SK-N-SH (cell line): ENCODE measurements at regions not wholly inside any gene's neighbourhood (a gene's known extent, or its start where the extent isn't known, plus 50 kb on each side); places are given as distances from the start of the nearest gene placed in this dataset.

Experiments
- CTCF ChIA-PET: fragments of 300-600, 350-600 bp; formaldehyde crosslinking; extraction: SDS; loops from one replicate; lab custom pipeline; 2021; lab: Yijun Ruan, JAX
- POLR2A ChIA-PET: fragments of 350-600 bp; sonication (Branson Sonifier 250); formaldehyde crosslinking; extraction: SDS; loops from one replicate; lab custom pipeline; 2020; ENCODE audit warnings: antibody characterized with exemption, inconsistent platforms; lab: Yijun Ruan, JAX
- DNase-seq: peaks from one replicate; pipeline ENCODE4 v3.0.0; 2012
- H2AFZ ChIP-seq: fragments of 200-600 bp; sonication (generic); 2 replicates; pipeline ENCODE4 v1.8.1; 2016; ENCODE audit warnings: antibody characterized with exemption, mild to moderate bottlenecking, low read depth
- H3F3A ChIP-seq: fragments of 200-600 bp; sonication (generic); replicated peaks from 2 replicates; pipeline ENCODE3; 2016; ENCODE audit warnings: antibody characterized with exemption, mild to moderate bottlenecking; ENCODE audit not compliant: insufficient read depth
- H3K27ac ChIP-seq, 2 experiments: fragments of 200-500 bp in 1 of 2; fragments of 200-600 bp in 1 of 2; sonication (Bioruptor generic) in 1 of 2; sonication (generic), shearing (Covaris generic) in 1 of 2; 2 replicates each; pipeline versions ENCODE4 v1.5.1 to v1.6.1; 2014 to 2016; ENCODE audit warnings: low read depth in 2 of 2, inconsistent platforms in 1 of 2, low read length in 1 of 2, mild to moderate bottlenecking in 1 of 2, mixed read lengths in 1 of 2
- H3K27me3 ChIP-seq: fragments of 200-600 bp; sonication (generic), shearing (Covaris generic); 2 replicates; pipeline ENCODE4 v1.6.1; 2016; ENCODE audit warnings: mixed run types; ENCODE audit not compliant: insufficient read depth
- H3K36me3 ChIP-seq, 2 experiments: fragments of 200-500 bp in 1 of 2; fragments of 200-600 bp in 1 of 2; sonication (Bioruptor generic) in 1 of 2; sonication (generic) in 1 of 2; replicated peaks in 1 of 2; 2 replicates each; pipeline versions ENCODE3 to v1.5.1; 2014 to 2016; ENCODE audit warnings: low read length in 1 of 2, mild to moderate bottlenecking in 1 of 2; ENCODE audit not compliant: insufficient read depth in 2 of 2, control insufficient read depth in 1 of 2
- H3K4me1 ChIP-seq, 2 experiments: fragments of 200-500 bp in 1 of 2; fragments of 200-600 bp in 1 of 2; sonication (Bioruptor generic) in 1 of 2; sonication (generic), shearing (Covaris generic) in 1 of 2; 2 replicates each; pipeline versions ENCODE4 v1.5.1 to v1.6.1; 2014 to 2016; ENCODE audit warnings: low read depth in 1 of 2, low read length in 1 of 2, mixed run types in 1 of 2; ENCODE audit not compliant: insufficient read depth in 2 of 2, control insufficient read depth in 1 of 2
- H3K4me2 ChIP-seq: fragments of 200-600 bp; sonication (generic), shearing (Covaris generic); 2 replicates; pipeline ENCODE4 v1.6.1; 2017; ENCODE audit warnings: mixed run types
- H3K4me3 ChIP-seq, 2 experiments: fragments of 200-500 bp in 1 of 2; fragments of 200-600 bp in 1 of 2; sonication (Bioruptor generic) in 1 of 2; sonication (generic), shearing (Covaris generic) in 1 of 2; 2 replicates each; pipeline versions ENCODE4 v1.5.1 to v1.8.1; 2014 to 2016; ENCODE audit warnings: low read depth in 2 of 2, inconsistent platforms in 1 of 2, low read length in 1 of 2, mild to moderate bottlenecking in 1 of 2, mixed read lengths in 1 of 2, moderate library complexity in 1 of 2
- H3K79me2 ChIP-seq: fragments of 200-600 bp; sonication (generic); 2 replicates; pipeline ENCODE4 v1.8.1; 2017; ENCODE audit warnings: mild to moderate bottlenecking; ENCODE audit not compliant: insufficient read depth
- H3K9ac ChIP-seq: fragments of 200-600 bp; sonication (generic); 2 replicates; pipeline ENCODE4 v1.6.1; 2017; ENCODE audit warnings: mixed run types
- H3K9me2 ChIP-seq: fragments of 200-600 bp; sonication (generic); 2 replicates; pipeline ENCODE4 v1.6.1; 2017; ENCODE audit warnings: mixed run types
- H3K9me3 ChIP-seq: fragments of 200-600 bp; sonication (generic); 2 replicates; pipeline ENCODE4 v1.6.1; 2017; ENCODE audit warnings: mixed run types, mild to moderate bottlenecking, moderate library complexity
- H4K20me1 ChIP-seq: fragments of 200-600 bp; sonication (generic); 2 replicates; pipeline ENCODE4 v1.6.1; 2017; ENCODE audit warnings: mild to moderate bottlenecking, mixed run types; ENCODE audit not compliant: insufficient read depth
- EZH2phosphoT487 ChIP-seq: fragments of 200-600 bp; sonication (generic); IDR thresholded peaks from 2 replicates; pipeline ENCODE4 v1.6.1; 2017; ENCODE audit warnings: low read depth, mixed run types, mild to moderate bottlenecking, antibody characterized with exemption, moderate library complexity, borderline replicate concordance
- FOSL2 ChIP-seq: IDR thresholded peaks from 2 replicates; pipeline ENCODE4 v1.4.0; 2012; ENCODE audit warnings: low read depth, mild to moderate bottlenecking, moderate library complexity, borderline replicate concordance
- FOXJ3 ChIP-seq: sonication (generic); formaldehyde crosslinking; IDR thresholded peaks from 2 replicates; pipeline ENCODE4 v1.5.1; 2020; ENCODE audit warnings: mild to moderate bottlenecking, missing genetic modification reagents
- GABPA ChIP-seq: IDR thresholded peaks from 2 replicates; pipeline ENCODE4 v1.4.0; 2012; ENCODE audit warnings: low read depth, mild to moderate bottlenecking
- GATA2 ChIP-seq: sonication (generic); formaldehyde crosslinking; IDR thresholded peaks from 2 replicates; pipeline ENCODE4 v1.5.0; 2020; ENCODE audit warnings: mild to moderate bottlenecking, missing genetic modification reagents
- IRF3 ChIP-seq: fragments of 150-350 bp; IDR thresholded peaks from 2 replicates; pipeline ENCODE4 v1.6.1; 2016; ENCODE audit warnings: mild to moderate bottlenecking, low read depth, low read length
- MAX ChIP-seq: IDR thresholded peaks from 2 replicates; pipeline ENCODE4 v1.4.0; 2012; ENCODE audit warnings: low read depth
- MXI1 ChIP-seq: IDR thresholded peaks from 2 replicates; pipeline ENCODE4 v1.6.1; 2012; ENCODE audit warnings: mild to moderate bottlenecking, low read depth, low read length, improper control_type of control experiment
- NFIC ChIP-seq: IDR thresholded peaks from 2 replicates; pipeline ENCODE4 v1.4.0; 2012; ENCODE audit warnings: borderline replicate concordance
- NRF1 ChIP-seq: IDR thresholded peaks from 2 replicates; pipeline ENCODE4 v1.6.1; 2012; ENCODE audit warnings: low read depth, mild to moderate bottlenecking, low read length
- PBX3 ChIP-seq: IDR thresholded peaks from 2 replicates; pipeline ENCODE4; 2012
- RAD21 ChIP-seq: IDR thresholded peaks from 2 replicates; pipeline ENCODE4 v1.6.1; 2012; ENCODE audit warnings: mild to moderate bottlenecking, low read length
- REST ChIP-seq: IDR thresholded peaks from 2 replicates; pipeline ENCODE4 v1.6.1; 2012; ENCODE audit warnings: mild to moderate bottlenecking, low read depth, low read length, moderate library complexity
- RFX5 ChIP-seq: IDR thresholded peaks from 2 replicates; pipeline ENCODE4 v1.6.1; 2012; ENCODE audit warnings: mild to moderate bottlenecking, improper control_type of control experiment, low read length
- TCF12 ChIP-seq: IDR thresholded peaks from 2 replicates; pipeline ENCODE4 v1.4.0; 2012
- USF2 ChIP-seq: fragments of 150-350 bp; IDR thresholded peaks from 2 replicates; pipeline ENCODE4 v1.6.1; 2017; ENCODE audit warnings: antibody characterized with exemption, low read length, low read depth, borderline replicate concordance
- YY1 ChIP-seq: IDR thresholded peaks from 2 replicates; pipeline ENCODE4 v1.4.0; 2012; ENCODE audit warnings: low read depth, mild to moderate bottlenecking
- WGBS: methylation state at CpG from one replicate; pipeline ENCODE4 v1.1.6; 2017; ENCODE audit warnings: low lambda C conversion rate; 5-methylcytosine and 5-hydroxymethylcytosine counted together

GRCh38 chr22:49566141-49566541 lies 261.5 kb downstream of the BRD1 start:
- no peaks in the 10 kb centered on the region for H3K36me3 ChIP-seq
- H2AFZ ChIP-seq, result no peak overlapping the region
- no peaks in the 10 kb centered on the region for H3F3A ChIP-seq
- H4K20me1 ChIP-seq, result no peaks in the 10 kb centered on the region
- H3K9me2 ChIP-seq, result no peaks in the 10 kb centered on the region
- H3K4me3 ChIP-seq, result no peak overlapping the region
- no peak overlapping the region for H3K27ac ChIP-seq
- no peak overlapping the region for H3K4me2 ChIP-seq
- H3K9me3 ChIP-seq, result no peaks in the 10 kb centered on the region
- no peak for DNase-seq
- H3K79me2 ChIP-seq, result no peaks in the 10 kb centered on the region
- ChIA-PET POLR2A (no interaction called here), CTCF (no interaction called here)
- no peak overlapping the region for H3K9ac ChIP-seq
- no peak for TF ChIP-seq RAD21
- no peak for TF ChIP-seq PBX3
- no peak for TF ChIP-seq IRF3
- TF ChIP-seq MAX, result no peak
- TF ChIP-seq MXI1, result no peak
- no peak for TF ChIP-seq GATA2
- no peak for TF ChIP-seq GABPA
- no peak for TF ChIP-seq REST
- no peak for TF ChIP-seq RFX5
- no peak for TF ChIP-seq USF2
- no peak for TF ChIP-seq FOSL2
- no peak for TF ChIP-seq NRF1
- no peak for TF ChIP-seq FOXJ3 (CRISPR knock-in tag)
- TF ChIP-seq TCF12, result no peak
- TF ChIP-seq EZH2phosphoT487, result no peak
- no peak for TF ChIP-seq YY1
- no peak for TF ChIP-seq NFIC
- TF ChIP-seq, all 33 proteins: peak for 0
- Histone ChIP-seq H3K27me3 (peaks cover 4% of the 10 kb centered on the region; the same call in 1 of the 2 replicates), H3K4me1 (no peaks in the 10 kb centered on the region)
- WGBS, result 6% methylated on average over 9 of the region's 12 CpGs
